Prostate gland (tissue), 2 donors: ENCODE measurements at regions not wholly inside any gene's neighbourhood (a gene's known extent, or its start where the extent isn't known, plus 50 kb on each side); places are given as distances from the start of the nearest gene placed in this dataset.

Experiments used
- POLR2A ChIP-seq: fragments of 450-650 bp; IDR thresholded peaks from one replicate; pipeline ENCODE4 v1.6.1; 2016; ENCODE audit warnings: antibody characterized with exemption, mild to moderate bottlenecking
- POLR2AphosphoS5 ChIP-seq: sonication (generic); formaldehyde crosslinking; IDR thresholded peaks from one replicate; pipeline ENCODE4 v1.6.1; 2017; ENCODE audit warnings: antibody characterized with exemption
- TF ChIP-seq, protein P1 (sequence below), 4 experiments: fragments of 200-600 bp in 2 of 4; fragments of 450-650 bp in 2 of 4; sonication (generic) in 2 of 4; IDR thresholded peaks; 1 replicate in 3 of 4; 2 replicates in 1 of 4; pipeline ENCODE4 v1.5.1; 2016 to 2019; ENCODE audit warnings: antibody characterized with exemption in 4 of 4, mild to moderate bottlenecking in 2 of 4, moderate library complexity in 2 of 4

DNA sequence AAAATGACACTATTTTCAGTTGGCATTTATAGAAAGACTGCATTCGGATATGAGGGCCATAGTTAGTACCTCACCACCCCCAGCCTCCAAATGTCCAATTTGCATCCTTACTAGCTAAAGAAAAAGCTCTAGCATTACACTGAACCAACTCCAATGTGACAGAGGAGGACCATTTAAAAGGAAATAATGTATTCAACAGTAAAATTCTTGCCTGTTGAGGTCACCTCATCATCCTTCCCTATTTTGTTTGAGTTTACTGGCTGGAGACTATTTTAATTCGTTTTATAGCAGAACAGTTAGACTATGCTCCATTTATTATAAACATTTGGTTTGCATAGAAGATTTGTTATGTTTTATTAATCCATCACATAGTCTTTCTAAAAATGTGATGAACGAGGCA lies 88.2 kb upstream of the PPARGC1A start:
- TF ChIP-seq, protein P1, sequence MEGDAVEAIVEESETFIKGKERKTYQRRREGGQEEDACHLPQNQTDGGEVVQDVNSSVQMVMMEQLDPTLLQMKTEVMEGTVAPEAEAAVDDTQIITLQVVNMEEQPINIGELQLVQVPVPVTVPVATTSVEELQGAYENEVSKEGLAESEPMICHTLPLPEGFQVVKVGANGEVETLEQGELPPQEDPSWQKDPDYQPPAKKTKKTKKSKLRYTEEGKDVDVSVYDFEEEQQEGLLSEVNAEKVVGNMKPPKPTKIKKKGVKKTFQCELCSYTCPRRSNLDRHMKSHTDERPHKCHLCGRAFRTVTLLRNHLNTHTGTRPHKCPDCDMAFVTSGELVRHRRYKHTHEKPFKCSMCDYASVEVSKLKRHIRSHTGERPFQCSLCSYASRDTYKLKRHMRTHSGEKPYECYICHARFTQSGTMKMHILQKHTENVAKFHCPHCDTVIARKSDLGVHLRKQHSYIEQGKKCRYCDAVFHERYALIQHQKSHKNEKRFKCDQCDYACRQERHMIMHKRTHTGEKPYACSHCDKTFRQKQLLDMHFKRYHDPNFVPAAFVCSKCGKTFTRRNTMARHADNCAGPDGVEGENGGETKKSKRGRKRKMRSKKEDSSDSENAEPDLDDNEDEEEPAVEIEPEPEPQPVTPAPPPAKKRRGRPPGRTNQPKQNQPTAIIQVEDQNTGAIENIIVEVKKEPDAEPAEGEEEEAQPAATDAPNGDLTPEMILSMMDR (IDR thresholded peaks at IDR 0.05), result no peak
- TF ChIP-seq POLR2A (no peak), POLR2AphosphoS5 (no peak)
